ENCODE measurements at regions not wholly inside any gene's neighbourhood (a gene's known extent, or its start where the extent isn't known, plus 50 kb on each side); places are given as distances from the start of the nearest gene placed in this dataset.

- no peak overlapping the region for H3K27ac Mint-ChIP-seq
- no peak overlapping the region for H3K4me3 Mint-ChIP-seq
- TF ChIP-seq CTCF (IDR thresholded peaks at IDR 0.05; ENCODE audit: unreplicated experiment in 3 of 3) = no peak
- no peaks in the 10 kb centered on the region for H3K27me3 Mint-ChIP-seq (ENCODE audit: low read depth)
- no peaks in the 10 kb centered on the region for H3K36me3 Mint-ChIP-seq (ENCODE audit: low read depth)
- H3K9me3 Mint-ChIP-seq = no peaks in the 10 kb centered on the region
- H3K4me1 Mint-ChIP-seq = no peaks in the 10 kb centered on the region
Observed at GRCh38 chr6:92271091-92271490, 1148.3 kb downstream of the EPHA7 start.

- Mint-ChIP-seq H3K36me3 (ENCODE audit: low read depth) (no peaks in the 10 kb centered on the region), H3K27ac (no peak overlapping the region), H3K4me1 (no peaks in the 10 kb centered on the region), H3K27me3 (ENCODE audit: low read depth) (no peaks in the 10 kb centered on the region), H3K4me3 (no peak overlapping the region), H3K9me3 (no peaks in the 10 kb centered on the region)
- no peak for TF ChIP-seq CTCF (IDR thresholded peaks at IDR 0.05; ENCODE audit: unreplicated experiment in 3 of 3)
Observed at GRCh38 chr6:92270365-92270764, 1149.0 kb downstream of the EPHA7 start.

GRCh38 chr6:92267335-92267734 is 1152.0 kb downstream of the EPHA7 start:
- H3K36me3 Mint-ChIP-seq (ENCODE audit: low read depth) = no peaks in the 10 kb centered on the region
- H3K9me3 Mint-ChIP-seq = no peaks in the 10 kb centered on the region
- TF ChIP-seq CTCF (IDR thresholded peaks at IDR 0.05; ENCODE audit: unreplicated experiment in 3 of 3) = no peak
- H3K27me3 Mint-ChIP-seq (ENCODE audit: low read depth) = no peaks in the 10 kb centered on the region
- no peak overlapping the region for H3K27ac Mint-ChIP-seq
- H3K4me1 Mint-ChIP-seq = no peaks in the 10 kb centered on the region
- H3K4me3 Mint-ChIP-seq = no peak overlapping the region

GRCh38 chr6:92263864-92264263 is 1155.5 kb downstream of the EPHA7 start:
- no peak overlapping the region for H3K27ac Mint-ChIP-seq
- TF ChIP-seq CTCF (IDR thresholded peaks at IDR 0.05; ENCODE audit: unreplicated experiment in 3 of 3) = no peak
- H3K4me3 Mint-ChIP-seq = no peak overlapping the region
- H3K9me3 Mint-ChIP-seq = no peaks in the 10 kb centered on the region
- H3K27me3 Mint-ChIP-seq (ENCODE audit: low read depth) = no peaks in the 10 kb centered on the region
- no peaks in the 10 kb centered on the region for H3K4me1 Mint-ChIP-seq
- H3K36me3 Mint-ChIP-seq (ENCODE audit: low read depth) = no peaks in the 10 kb centered on the region

- Mint-ChIP-seq H3K9me3 (no peaks in the 10 kb centered on the region), H3K27ac (no peak overlapping the region), H3K4me3 (no peak overlapping the region), H3K36me3 (ENCODE audit: low read depth) (no peaks in the 10 kb centered on the region), H3K4me1 (no peaks in the 10 kb centered on the region), H3K27me3 (ENCODE audit: low read depth) (no peaks in the 10 kb centered on the region)
- no peak for TF ChIP-seq CTCF (IDR thresholded peaks at IDR 0.05; ENCODE audit: unreplicated experiment in 3 of 3)
Observed at GRCh38 chr6:92259171-92259570, 1160.2 kb downstream of the EPHA7 start.

- no peaks in the 10 kb centered on the region for H3K9me3 Mint-ChIP-seq
- H3K27me3 Mint-ChIP-seq (ENCODE audit: low read depth) = no peaks in the 10 kb centered on the region
- no peak overlapping the region for H3K27ac Mint-ChIP-seq
Observed at GRCh38 chr6:92243315-92243714, 1176.0 kb downstream of the EPHA7 start.

More at GRCh38 chr6:92243315-92243714, 1176.0 kb downstream of the EPHA7 start:
- Mint-ChIP-seq H3K4me1 (no peaks in the 10 kb centered on the region), H3K36me3 (ENCODE audit: low read depth) (no peaks in the 10 kb centered on the region), H3K4me3 (no peak overlapping the region)
- no peak for TF ChIP-seq CTCF (IDR thresholded peaks at IDR 0.05; ENCODE audit: unreplicated experiment in 3 of 3)

All from nephron (organoid).